ENCODE measurements at regions not wholly inside any gene's neighbourhood (a gene's known extent, or its start where the extent isn't known, plus 50 kb on each side); places are given as distances from the start of the nearest gene placed in this dataset.

- no peak for TF ChIP-seq SP5 (CRISPR knock-in tag; IDR thresholded peaks at IDR 0.05; ENCODE audit: borderline replicate concordance, low read depth)
- no peak for TF ChIP-seq UBTF (CRISPR knock-in tag; IDR thresholded peaks at IDR 0.05)
- no peak for TF ChIP-seq SMC3 (IDR thresholded peaks at IDR 0.05; ENCODE audit: low read length)
- no peak for TF ChIP-seq KMT2B (CRISPR knock-in tag; IDR thresholded peaks at IDR 0.05)
- TF ChIP-seq SIN3A (IDR thresholded peaks at IDR 0.05; ENCODE audit: borderline replicate concordance, low read depth, low read length): no peak
- no peak for TF ChIP-seq GTF3A (CRISPR knock-in tag; conservative IDR thresholded peaks at IDR 0.05)
- TF ChIP-seq CENPX (CRISPR knock-in tag; IDR thresholded peaks at IDR 0.05): no peak
- TF ChIP-seq SAFB2 (CRISPR knock-in tag; IDR thresholded peaks at IDR 0.05; ENCODE audit: borderline replicate concordance, low read depth): no peak
- TF ChIP-seq ZBTB34 (CRISPR knock-in tag; IDR thresholded peaks at IDR 0.05): no peak
- in situ Hi-C loops (cut with HindIII; ENCODE audit: extremely low pct_ligation_motif_present, low pct_unique_long_range_greater_than_20kb): no loop called here
- CTCF ChIA-PET (ENCODE audit: low intra/inter-chr PET ratio, low total read pairs): no interaction called here
These were observed 129.2 kb upstream of the TCERG1L start for GRCh38 chr10:131440405-131441360.

More at GRCh38 chr10:131440405-131441360, 129.2 kb upstream of the TCERG1L start:
- Histone ChIP-seq H3K4me1 (ENCODE audit: insufficient read depth, low read length) (no peaks in the 10 kb centered on the region), H2AFZ (ENCODE audit: low read length) (no peak overlapping the region), H3K27me3 (ENCODE audit: control insufficient read depth in 1 of 2, insufficient read depth in 2 of 2, low read length in 2 of 2) (peaks cover 4 to 66% of the 10 kb centered on the region in 2 experiments), H3K4me3 (replicated peaks in 1 of 3; ENCODE audit: insufficient read depth in 1 of 3, low read depth in 2 of 3, low read length in 3 of 3) (no peak overlapping the region), H3K36me3 (replicated peaks in 1 of 2; ENCODE audit: control insufficient read depth in 1 of 2, insufficient read depth in 2 of 2, low read length in 2 of 2) (no peaks in the 10 kb centered on the region), H3K9me3 (ENCODE audit: low read length) (no peaks in the 10 kb centered on the region), H3K4me2 (ENCODE audit: low read depth, low read length) (no peak overlapping the region), H3K9ac (ENCODE audit: insufficient read depth, low read depth, low read length) (no peak overlapping the region), H3K27ac (ENCODE audit: extremely low read length, insufficient read depth, low read length) (no peak overlapping the region), H4K20me1 (ENCODE audit: insufficient read depth, low read length) (0 out of 2 replicates have a peak, but pooled peaks cover 3% of the 10 kb centered on the region), H3K79me2 (ENCODE audit: insufficient read depth, low read length) (no peaks in the 10 kb centered on the region)
- intact Hi-C loops (cut with micrococcal nuclease; ENCODE audit: unreplicated experiment): no loop called here
- ATAC-seq (no peak), DNase-seq (ENCODE audit: low spot score) (no peak), FAIRE-seq (no peak)
- no TSS peak for BruUV-seq (replicated peaks)
- WGBS (ENCODE audit: low lambda C conversion rate): 24% methylated on average over 14 of the region's 33 CpGs
- POLR2A ChIA-PET: no interaction called here
